Kidney (tissue), 13 donors: ENCODE measurements at regions not wholly inside any gene's neighbourhood (a gene's known extent, or its start where the extent isn't known, plus 50 kb on each side); places are given as distances from the start of the nearest gene placed in this dataset.
A peak's percentile ranks its signal among the peaks of the same experiment; 100 is the strongest.

Experiments
- DNase-seq, 5 donors: peaks; one replicate each; pipeline ENCODE4 v3.0.0-alpha.2; 2013 to 2020
- FAIRE-seq: peaks from 2 replicates; lab custom pipeline; 2012; peaks lifted over from hg19 to GRCh38; lab: Jason Lieb, UNC
- H3K27ac ChIP-seq, 2 donors: one replicate each; pipeline ENCODE4 v1.7.0; 2013; ENCODE audit warnings: low read depth in 2 of 2, low read length in 2 of 2, inconsistent platforms in 1 of 2
- H3K27me3 ChIP-seq: one replicate; pipeline ENCODE4 v1.7.1; 2013; ENCODE audit warnings: low read length, inconsistent platforms; ENCODE audit not compliant: control insufficient read depth, insufficient read depth
- H3K36me3 ChIP-seq, 3 donors: one replicate each; pipeline versions ENCODE4 v1.7.0 to v1.7.1; 2013; ENCODE audit warnings: low read length in 3 of 3, control low read depth in 1 of 3, inconsistent platforms in 1 of 3; ENCODE audit not compliant: insufficient read depth in 3 of 3, control insufficient read depth in 2 of 3
- H3K4me1 ChIP-seq, 3 donors: one replicate each; pipeline versions ENCODE4 v1.7.0 to v1.7.1; 2013; ENCODE audit warnings: low read length in 3 of 3, inconsistent platforms in 1 of 3, low read depth in 1 of 3; ENCODE audit not compliant: control insufficient read depth in 2 of 3, insufficient read depth in 2 of 3
- H3K4me3 ChIP-seq, 3 donors: one replicate each; pipeline versions ENCODE4 v1.7.0 to v1.8.1; 2013; ENCODE audit warnings: low read length in 3 of 3, control low read depth in 1 of 3, inconsistent platforms in 1 of 3
- H3K9ac ChIP-seq, 3 donors: one replicate each; pipeline versions ENCODE4 v1.7.0 to v1.7.1; 2013; ENCODE audit warnings: low read length in 3 of 3, control low read depth in 1 of 3, inconsistent platforms in 1 of 3
- H3K9me3 ChIP-seq, 3 donors: one replicate each; pipeline versions ENCODE4 v1.7.0 to v1.7.1; 2013; ENCODE audit warnings: low read length in 3 of 3, control low read depth in 1 of 3, inconsistent platforms in 1 of 3; ENCODE audit not compliant: control insufficient read depth in 2 of 3, insufficient read depth in 1 of 3
- CTCF ChIP-seq: IDR thresholded peaks from 3 replicates; pipeline ENCODE4 v1.5.1; 2012; ENCODE audit warnings: mild to moderate bottlenecking, moderate library complexity, borderline replicate concordance; ENCODE audit not compliant: insufficient read depth; ENCODE audit errors: extremely low read depth
- intact Hi-C: fragments of 100-400 bp; cut with DNase I; formaldehyde crosslinking; loops from one replicate; pipeline ENCODE4 v1.11.1; 2022
- donor health status: control.
- donor health status: control.
- donor health status: control.
- donor health status: control.
- donor health status: control.
- donor health status: DM: yes; HTN: yes; CAD: no.
- donor health status: Normal renal cell carcinoma (clear cell type).

- intact Hi-C loops, result no loop called here
- TF ChIP-seq CTCF, result no peak
- no peaks in the 10 kb centered on the region for H3K36me3 ChIP-seq
- no peaks in the 10 kb centered on the region for H3K9me3 ChIP-seq
- H3K4me3 ChIP-seq, result no peak overlapping the region
- DNase-seq (no peak), FAIRE-seq (no peak)
- H3K27ac ChIP-seq, result no peak overlapping the region
- no peaks in the 10 kb centered on the region for H3K4me1 ChIP-seq
- no peaks in the 10 kb centered on the region for H3K27me3 ChIP-seq
- no peak overlapping the region for H3K9ac ChIP-seq
These were observed 131.0 kb upstream of the DMAC1 start for GRCh38 chr9:7930613-7931012.

GRCh38 chr9:7921545-7922197 lies 122.1 kb upstream of the DMAC1 start:
- intact Hi-C loops, result no loop called here
- Histone ChIP-seq H3K4me1 (no peaks in the 10 kb centered on the region), H3K27ac (peak overlapping the region; percentile 4 to 49), H3K27me3 (no peaks in the 10 kb centered on the region), H3K9me3 (no peaks in the 10 kb centered on the region), H3K9ac (no peak overlapping the region), H3K36me3 (no peaks in the 10 kb centered on the region), H3K4me3 (no peak overlapping the region)
- TF ChIP-seq CTCF, result no peak
- FAIRE-seq, result no peak
- no peak for DNase-seq

GRCh38 chr9:7912037-7912535 lies 112.5 kb upstream of the DMAC1 start:
- DNase-seq (no peak), FAIRE-seq (no peak)
- no peaks in the 10 kb centered on the region for H3K36me3 ChIP-seq
- H3K27me3 ChIP-seq, result no peaks in the 10 kb centered on the region
- no peak overlapping the region for H3K9ac ChIP-seq
- H3K4me1 ChIP-seq, result no peaks in the 10 kb centered on the region
- no peak overlapping the region for H3K4me3 ChIP-seq
- no peak for TF ChIP-seq CTCF
- H3K27ac ChIP-seq, result no peak overlapping the region
- intact Hi-C loops, result no loop called here
- no peaks in the 10 kb centered on the region for H3K9me3 ChIP-seq
